ENCODE measurements at regions not wholly inside any gene's neighbourhood (a gene's known extent, or its start where the extent isn't known, plus 50 kb on each side); places are given as distances from the start of the nearest gene placed in this dataset.

DNA sequence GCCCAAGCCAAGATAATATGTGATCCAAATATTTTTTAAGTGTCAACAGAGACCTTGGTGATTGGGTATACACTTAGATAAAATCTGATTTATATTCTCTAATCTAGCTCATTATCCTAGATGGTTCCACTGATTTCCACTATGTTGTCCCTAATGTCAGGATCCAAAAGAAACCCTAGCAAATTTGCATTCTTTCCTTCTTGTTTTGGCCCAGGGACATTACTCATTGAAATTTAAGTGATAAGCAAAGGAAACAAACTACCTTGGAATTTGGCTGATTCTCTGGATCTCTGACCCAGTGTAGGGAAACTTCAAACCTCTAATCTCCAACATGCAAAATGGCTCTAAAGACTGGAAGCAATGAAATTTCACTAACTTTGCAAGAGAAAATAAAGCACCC is 179.8 kb upstream of the MEIS1 start:
- TF ChIP-seq, protein P1, sequence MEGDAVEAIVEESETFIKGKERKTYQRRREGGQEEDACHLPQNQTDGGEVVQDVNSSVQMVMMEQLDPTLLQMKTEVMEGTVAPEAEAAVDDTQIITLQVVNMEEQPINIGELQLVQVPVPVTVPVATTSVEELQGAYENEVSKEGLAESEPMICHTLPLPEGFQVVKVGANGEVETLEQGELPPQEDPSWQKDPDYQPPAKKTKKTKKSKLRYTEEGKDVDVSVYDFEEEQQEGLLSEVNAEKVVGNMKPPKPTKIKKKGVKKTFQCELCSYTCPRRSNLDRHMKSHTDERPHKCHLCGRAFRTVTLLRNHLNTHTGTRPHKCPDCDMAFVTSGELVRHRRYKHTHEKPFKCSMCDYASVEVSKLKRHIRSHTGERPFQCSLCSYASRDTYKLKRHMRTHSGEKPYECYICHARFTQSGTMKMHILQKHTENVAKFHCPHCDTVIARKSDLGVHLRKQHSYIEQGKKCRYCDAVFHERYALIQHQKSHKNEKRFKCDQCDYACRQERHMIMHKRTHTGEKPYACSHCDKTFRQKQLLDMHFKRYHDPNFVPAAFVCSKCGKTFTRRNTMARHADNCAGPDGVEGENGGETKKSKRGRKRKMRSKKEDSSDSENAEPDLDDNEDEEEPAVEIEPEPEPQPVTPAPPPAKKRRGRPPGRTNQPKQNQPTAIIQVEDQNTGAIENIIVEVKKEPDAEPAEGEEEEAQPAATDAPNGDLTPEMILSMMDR (IDR thresholded peaks at IDR 0.05; ENCODE audit: low read length) = no peak
- TF ChIP-seq EZH2phosphoT487 (IDR thresholded peaks at IDR 0.05; ENCODE audit: low read length) = no peak
- TF ChIP-seq EZH2 (optimal IDR thresholded peaks at IDR 0.05; ENCODE audit: low read depth, low read length) = no peak
